ENCODE measurements at regions not wholly inside any gene's neighbourhood (a gene's known extent, or its start where the extent isn't known, plus 50 kb on each side); places are given as distances from the start of the nearest gene placed in this dataset.

GRCh38 chr2:5521461-5521860 lies 170.7 kb upstream of the SOX11 start:
- H3K36me3 Mint-ChIP-seq (ENCODE audit: unreplicated experiment): no peaks in the 10 kb centered on the region

GRCh38 chr2:5524551-5524950 lies 167.6 kb upstream of the SOX11 start:
- no peak for TF ChIP-seq CTCF (IDR thresholded peaks at IDR 0.05; ENCODE audit: partially characterized antibody, unreplicated experiment)
- no peak overlapping the region for H3K27ac Mint-ChIP-seq (ENCODE audit: unreplicated experiment)
- no peak overlapping the region for H3K4me3 Mint-ChIP-seq (ENCODE audit: unreplicated experiment)
- H3K27me3 Mint-ChIP-seq (ENCODE audit: unreplicated experiment): peaks cover 4% of the 10 kb centered on the region
- no peaks in the 10 kb centered on the region for H3K9me3 Mint-ChIP-seq (ENCODE audit: unreplicated experiment)
- H3K4me1 Mint-ChIP-seq (ENCODE audit: low read depth, unreplicated experiment): peaks cover 4% of the 10 kb centered on the region
- H3K36me3 Mint-ChIP-seq (ENCODE audit: unreplicated experiment): no peaks in the 10 kb centered on the region
- no peak for DNase-seq

More at GRCh38 chr2:5521461-5521860, 170.7 kb upstream of the SOX11 start:
- Mint-ChIP-seq H3K4me1 (ENCODE audit: low read depth, unreplicated experiment) (peaks cover 3% of the 10 kb centered on the region), H3K27ac (ENCODE audit: unreplicated experiment) (no peak overlapping the region), H3K4me3 (ENCODE audit: unreplicated experiment) (no peak overlapping the region), H3K27me3 (ENCODE audit: unreplicated experiment) (peaks cover 1% of the 10 kb centered on the region), H3K9me3 (ENCODE audit: unreplicated experiment) (no peaks in the 10 kb centered on the region)
- TF ChIP-seq CTCF (IDR thresholded peaks at IDR 0.05; ENCODE audit: partially characterized antibody, unreplicated experiment): no peak
- DNase-seq: no peak

GRCh38 chr2:5528706-5529105 lies 163.5 kb upstream of the SOX11 start:
- no peak overlapping the region for H3K4me3 Mint-ChIP-seq (ENCODE audit: unreplicated experiment)
- H3K9me3 Mint-ChIP-seq (ENCODE audit: unreplicated experiment): peaks cover 7% of the 10 kb centered on the region
- peaks cover 6% of the 10 kb centered on the region for H3K27me3 Mint-ChIP-seq (ENCODE audit: unreplicated experiment)
- no peak overlapping the region for H3K27ac Mint-ChIP-seq (ENCODE audit: unreplicated experiment)
- no peaks in the 10 kb centered on the region for H3K36me3 Mint-ChIP-seq (ENCODE audit: unreplicated experiment)
- DNase-seq: no peak
- peaks cover 14% of the 10 kb centered on the region for H3K4me1 Mint-ChIP-seq (ENCODE audit: low read depth, unreplicated experiment)
- TF ChIP-seq CTCF (IDR thresholded peaks at IDR 0.05; ENCODE audit: partially characterized antibody, unreplicated experiment): no peak

- Mint-ChIP-seq H3K9me3 (ENCODE audit: unreplicated experiment) (peaks cover 7% of the 10 kb centered on the region), H3K4me1 (ENCODE audit: low read depth, unreplicated experiment) (peaks cover 16% of the 10 kb centered on the region), H3K27ac (ENCODE audit: unreplicated experiment) (peak overlapping the region; percentile 2), H3K36me3 (ENCODE audit: unreplicated experiment) (no peaks in the 10 kb centered on the region), H3K4me3 (ENCODE audit: unreplicated experiment) (no peak overlapping the region), H3K27me3 (ENCODE audit: unreplicated experiment) (peaks cover 6% of the 10 kb centered on the region)
- DNase-seq: peak; percentile 37
- TF ChIP-seq CTCF (IDR thresholded peaks at IDR 0.05; ENCODE audit: partially characterized antibody, unreplicated experiment): no peak
These were observed 162.0 kb upstream of the SOX11 start for GRCh38 chr2:5530011-5530696.

- Mint-ChIP-seq H3K9me3 (ENCODE audit: unreplicated experiment) (peaks cover 5% of the 10 kb centered on the region), H3K4me1 (ENCODE audit: low read depth, unreplicated experiment) (peaks cover 47% of the 10 kb centered on the region), H3K4me3 (ENCODE audit: unreplicated experiment) (no peak overlapping the region), H3K36me3 (ENCODE audit: unreplicated experiment) (peaks cover 5% of the 10 kb centered on the region), H3K27me3 (ENCODE audit: unreplicated experiment) (no peaks in the 10 kb centered on the region), H3K27ac (ENCODE audit: unreplicated experiment) (no peak overlapping the region)
- no peak for DNase-seq
- TF ChIP-seq CTCF (IDR thresholded peaks at IDR 0.05; ENCODE audit: partially characterized antibody, unreplicated experiment): no peak
These were observed 156.9 kb upstream of the SOX11 start for GRCh38 chr2:5535301-5535700.
